ENCODE measurements at regions not wholly inside any gene's neighbourhood (a gene's known extent, or its start where the extent isn't known, plus 50 kb on each side); places are given as distances from the start of the nearest gene placed in this dataset.

- no peak for TF ChIP-seq CEBPB (IDR thresholded peaks at IDR 0.05; ENCODE audit: low read depth, low read length)
Measured at GRCh38 chr20:21867353-21867752, 161.9 kb downstream of the PAX1 start (continued).

Data from H1 (cell line).